OCI-LY1 (cell line): ENCODE measurements at regions not wholly inside any gene's neighbourhood (a gene's known extent, or its start where the extent isn't known, plus 50 kb on each side); places are given as distances from the start of the nearest gene placed in this dataset.

Experiments used
- H2AFZ ChIP-seq: fragments of 200-600 bp; sonication (generic), shearing (Covaris generic); 2 replicates; pipeline ENCODE4 v1.6.0; 2014; ENCODE audit warnings: antibody characterized with exemption, mild to moderate bottlenecking, low read length
- H3F3A ChIP-seq: fragments of 200-600 bp; sonication (generic), shearing (Covaris generic); 2 replicates; pipeline ENCODE4 v1.6.0; 2014; ENCODE audit warnings: mild to moderate bottlenecking, antibody characterized with exemption, low read length, moderate library complexity; ENCODE audit not compliant: insufficient read depth
- H3K27ac ChIP-seq: fragments of 200-600 bp; sonication (generic); 2 replicates; pipeline ENCODE4 v1.5.1; 2014; ENCODE audit warnings: low read length, mixed run types, mild to moderate bottlenecking, low read depth; ENCODE audit not compliant: poor library complexity, severe bottlenecking
- H3K27me3 ChIP-seq: fragments of 200-600 bp; sonication (generic); 2 replicates; pipeline ENCODE4 v1.6.0; 2014; ENCODE audit warnings: antibody characterized with exemption, mild to moderate bottlenecking, low read length, moderate library complexity; ENCODE audit not compliant: insufficient read depth
- H3K36me3 ChIP-seq: fragments of 200-600 bp; sonication (generic); 2 replicates; pipeline ENCODE4 v1.6.1; 2014; ENCODE audit warnings: mild to moderate bottlenecking, antibody characterized with exemption, low read length, moderate library complexity, mixed read lengths; ENCODE audit not compliant: insufficient read depth
- H3K4me1 ChIP-seq: fragments of 200-600 bp; sonication (generic); 2 replicates; pipeline ENCODE4 v1.5.1; 2014; ENCODE audit warnings: mild to moderate bottlenecking, low read length, moderate library complexity; ENCODE audit not compliant: insufficient read depth, severe bottlenecking
- H3K4me2 ChIP-seq: fragments of 200-600 bp; sonication (generic), shearing (Covaris generic); 2 replicates; pipeline ENCODE4 v1.6.1; 2014; ENCODE audit warnings: low read length
- H3K4me3 ChIP-seq: fragments of 200-600 bp; sonication (generic); 2 replicates; pipeline ENCODE4 v1.5.1; 2014; ENCODE audit warnings: low read length, low read depth, mild to moderate bottlenecking, mixed read lengths; ENCODE audit not compliant: poor library complexity, severe bottlenecking
- H3K79me2 ChIP-seq: fragments of 200-600 bp; shearing (Covaris generic); 2 replicates; pipeline ENCODE4 v1.6.1; 2016; ENCODE audit warnings: mixed run types, low read length, mixed read lengths; ENCODE audit not compliant: insufficient read depth
- H3K9ac ChIP-seq: fragments of 200-600 bp; sonication (generic), shearing (Covaris generic); 2 replicates; pipeline ENCODE4 v1.6.1; 2014; ENCODE audit warnings: mild to moderate bottlenecking, low read length, mixed read lengths
- H3K9me2 ChIP-seq: fragments of 200-600 bp; sonication (generic), shearing (Covaris generic); 2 replicates; pipeline ENCODE4 v1.6.1; 2014; ENCODE audit warnings: low read depth, mild to moderate bottlenecking, low read length, mixed read lengths
- H3K9me3 ChIP-seq: fragments of 200-600 bp; shearing (Covaris generic); 2 replicates; pipeline ENCODE4 v1.6.1; 2014; ENCODE audit warnings: low read length, mixed read lengths
- H4K20me1 ChIP-seq: fragments of 200-600 bp; sonication (generic), shearing (Covaris generic); 2 replicates; pipeline ENCODE4 v1.6.0; 2016; ENCODE audit warnings: mild to moderate bottlenecking, low read length; ENCODE audit not compliant: insufficient read depth
- CTCF ChIP-seq: fragments of 200-600 bp; sonication (generic), shearing (Covaris generic); IDR thresholded peaks from 2 replicates; pipeline ENCODE4 v1.5.1; 2017; ENCODE audit warnings: mild to moderate bottlenecking, antibody characterized with exemption, low read length, moderate library complexity, mixed read lengths
- EZH2 ChIP-seq: fragments of 200-600 bp; sonication (generic), shearing (Covaris generic); IDR thresholded peaks from 2 replicates; pipeline ENCODE4 v1.8.0; 2017; ENCODE audit warnings: borderline replicate concordance, mixed run types, mild to moderate bottlenecking, antibody characterized with exemption, low read length, moderate library complexity, mixed read lengths

DNA sequence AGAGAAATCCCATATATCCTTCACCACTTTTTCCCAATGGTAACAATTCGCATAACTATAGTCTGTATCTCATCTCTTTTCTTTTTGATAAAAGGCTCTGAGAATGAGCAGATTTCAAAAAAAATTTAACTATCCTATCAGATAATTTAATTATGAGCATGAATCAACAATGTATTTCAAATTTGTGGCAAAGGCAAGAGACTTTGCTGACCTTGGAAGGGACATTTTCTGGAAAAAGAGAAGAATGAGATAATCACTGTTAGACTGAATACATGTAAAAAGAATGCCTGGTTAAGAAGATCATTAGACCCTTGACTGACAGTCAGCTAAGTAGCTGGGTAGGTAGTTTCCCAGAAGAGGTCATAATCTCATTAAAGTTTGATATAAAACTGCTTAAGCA, 428.4 kb upstream of the XYLT1 start:
- no peak for TF ChIP-seq CTCF
- TF ChIP-seq EZH2 = no peak
- H3K4me2 ChIP-seq = no peak overlapping the region
- no peaks in the 10 kb centered on the region for H3K27me3 ChIP-seq
- no peaks in the 10 kb centered on the region for H3K36me3 ChIP-seq
- no peaks in the 10 kb centered on the region for H3K4me1 ChIP-seq
- no peaks in the 10 kb centered on the region for H4K20me1 ChIP-seq
- H3K27ac ChIP-seq = no peak overlapping the region
- no peak overlapping the region for H3K4me3 ChIP-seq
- no peaks in the 10 kb centered on the region for H3F3A ChIP-seq
- no peaks in the 10 kb centered on the region for H3K9me3 ChIP-seq
- no peaks in the 10 kb centered on the region for H3K9me2 ChIP-seq
- no peaks in the 10 kb centered on the region for H3K79me2 ChIP-seq
- H2AFZ ChIP-seq = no peak overlapping the region
- H3K9ac ChIP-seq = no peak overlapping the region

DNA sequence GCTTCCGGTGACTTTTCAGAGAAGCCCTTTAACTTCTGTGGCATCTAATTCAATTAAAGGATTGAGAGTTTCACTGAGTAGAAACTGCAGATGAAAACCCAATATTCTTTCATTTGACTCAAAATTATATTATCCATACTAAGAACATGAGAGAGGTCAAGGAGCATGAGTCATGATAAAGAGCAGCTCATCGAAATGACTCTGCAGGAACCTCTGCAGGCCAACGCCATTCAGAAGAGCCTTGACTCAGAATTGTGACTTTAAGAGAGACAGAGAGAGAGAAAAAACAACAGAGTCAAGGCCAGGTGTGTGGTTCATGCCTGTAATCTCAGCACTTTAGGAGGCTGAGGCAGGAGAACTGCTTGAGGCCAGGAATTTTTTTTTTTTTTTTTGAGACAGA, 417.2 kb upstream of the XYLT1 start:
- Histone ChIP-seq H3K36me3 (no peaks in the 10 kb centered on the region), H4K20me1 (no peaks in the 10 kb centered on the region), H3K9me2 (no peaks in the 10 kb centered on the region), H2AFZ (no peak overlapping the region), H3K79me2 (no peaks in the 10 kb centered on the region), H3K4me3 (no peak overlapping the region), H3K4me1 (no peaks in the 10 kb centered on the region), H3F3A (no peaks in the 10 kb centered on the region), H3K27ac (no peak overlapping the region), H3K9me3 (no peaks in the 10 kb centered on the region), H3K4me2 (no peak overlapping the region), H3K9ac (no peak overlapping the region), H3K27me3 (no peaks in the 10 kb centered on the region)
- TF ChIP-seq EZH2 = no peak
- no peak for TF ChIP-seq CTCF

- Histone ChIP-seq H2AFZ (no peak overlapping the region), H3K9ac (no peak overlapping the region), H3K27me3 (no peaks in the 10 kb centered on the region), H3K36me3 (no peaks in the 10 kb centered on the region), H4K20me1 (no peaks in the 10 kb centered on the region), H3K4me3 (no peak overlapping the region), H3K4me2 (no peak overlapping the region), H3K9me3 (no peaks in the 10 kb centered on the region), H3K79me2 (no peaks in the 10 kb centered on the region), H3K27ac (no peak overlapping the region), H3F3A (no peaks in the 10 kb centered on the region), H3K4me1 (no peaks in the 10 kb centered on the region), H3K9me2 (no peaks in the 10 kb centered on the region)
- TF ChIP-seq CTCF (no peak), EZH2 (no peak)
Observed at GRCh38 chr16:17885659-17886207, 415.0 kb upstream of the XYLT1 start.
